IMR-90 (cell line): ENCODE measurements at regions not wholly inside any gene's neighbourhood (a gene's known extent, or its start where the extent isn't known, plus 50 kb on each side); places are given as distances from the start of the nearest gene placed in this dataset.

Source experiments
- ATAC-seq: fragments of 200-7000 bp; cut with Tn5 transposase; 2 replicates; pipeline ENCODE4 v1.9.1; 2020; ENCODE audit warnings: low read depth, mild to moderate bottlenecking, moderate library complexity
- BruUV-seq: library from RNA; stranded (reverse); fragments of 400-500 nt; replicated peaks from 2 replicates; lab custom pipeline; 2021; lab: Mats Ljungman, UMichigan
- CTCF ChIA-PET: fragments of 300-600 bp; formaldehyde crosslinking; extraction: SDS; loops from one replicate; lab custom pipeline; 2021; ENCODE audit warnings: antibody characterized with exemption; lab: Yijun Ruan, JAX
- POLR2A ChIA-PET: fragments of 300-600 bp; sonication (Branson Sonifier 250); formaldehyde crosslinking; loops from one replicate; lab custom pipeline; 2022; ENCODE audit warnings: antibody characterized with exemption; ENCODE audit not compliant: unreplicated experiment; lab: Charles Lee
- DNase-seq: peaks from one replicate; pipeline ENCODE4 v3.0.0; 2013
- H2AFZ ChIP-seq: replicated peaks from 2 replicates; pipeline ENCODE3; 2013; ENCODE audit warnings: low read length, mild to moderate bottlenecking; ENCODE audit not compliant: poor library complexity
- H2AK5ac ChIP-seq: 2 replicates; pipeline ENCODE4 v1.6.1; 2013; ENCODE audit warnings: low read depth, low read length, inconsistent platforms
- H2AK9ac ChIP-seq: replicated peaks from 2 replicates; pipeline ENCODE3; 2013; ENCODE audit warnings: mild to moderate bottlenecking, low read depth, low read length, moderate library complexity; ENCODE audit not compliant: poor library complexity
- H2BK120ac ChIP-seq: 2 replicates; pipeline ENCODE4 v1.6.1; 2013; ENCODE audit warnings: low read depth, low read length, inconsistent platforms
- H2BK15ac ChIP-seq: 3 replicates; pipeline ENCODE4 v1.6.1; 2013; ENCODE audit warnings: low read depth, low read length, inconsistent platforms
- H2BK20ac ChIP-seq: 2 replicates; pipeline ENCODE4 v1.6.1; 2013; ENCODE audit warnings: low read depth, mild to moderate bottlenecking, inconsistent platforms, low read length, moderate library complexity
- H2BK5ac ChIP-seq: 2 replicates; pipeline ENCODE4 v1.6.1; 2013; ENCODE audit warnings: mild to moderate bottlenecking, low read depth, low read length, inconsistent platforms; ENCODE audit not compliant: poor library complexity, severe bottlenecking
- H3K14ac ChIP-seq: replicated peaks from 2 replicates; pipeline ENCODE4 v1.6.1; 2013; ENCODE audit warnings: low read depth, low read length, inconsistent platforms
- H3K18ac ChIP-seq: 2 replicates; pipeline ENCODE4 v1.6.1; 2013; ENCODE audit warnings: low read depth, low read length, control low read depth
- H3K23ac ChIP-seq: 2 replicates; pipeline ENCODE4 v1.6.1; 2013; ENCODE audit warnings: low read depth, low read length, inconsistent platforms
- H3K27ac ChIP-seq: 2 replicates; pipeline ENCODE4 v1.5.1; 2013; ENCODE audit warnings: mild to moderate bottlenecking, control low read depth, low read length; ENCODE audit not compliant: insufficient read depth
- H3K27me3 ChIP-seq: 2 replicates; pipeline ENCODE4 v1.6.1; 2013; ENCODE audit warnings: low read length; ENCODE audit not compliant: control insufficient read depth, insufficient read depth
- H3K36me3 ChIP-seq: 2 replicates; pipeline ENCODE4 v1.6.1; 2013; ENCODE audit warnings: low read length, mixed read lengths; ENCODE audit not compliant: control insufficient read depth, insufficient read depth
- H3K4ac ChIP-seq: 2 replicates; pipeline ENCODE4 v1.6.1; 2013; ENCODE audit warnings: low read depth, low read length, inconsistent platforms
- H3K4me1 ChIP-seq: 2 replicates; pipeline ENCODE4 v1.6.1; 2013; ENCODE audit warnings: low read length, mixed read lengths; ENCODE audit not compliant: control insufficient read depth, insufficient read depth
- H3K4me2 ChIP-seq: 2 replicates; pipeline ENCODE4 v1.6.1; 2013; ENCODE audit warnings: low read depth, mild to moderate bottlenecking, control low read depth, low read length, moderate library complexity
- H3K4me3 ChIP-seq: 2 replicates; pipeline ENCODE4 v1.5.1; 2013; ENCODE audit warnings: low read depth, mild to moderate bottlenecking, control low read depth, low read length, moderate library complexity; ENCODE audit not compliant: insufficient read depth
- H3K56ac ChIP-seq: 2 replicates; pipeline ENCODE4 v1.6.1; 2013; ENCODE audit warnings: low read length, inconsistent platforms; ENCODE audit not compliant: insufficient read depth; ENCODE audit errors: extremely low read depth
- H3K79me1 ChIP-seq, 2 experiments: 2 replicates each; pipeline ENCODE4 v1.6.1; 2013; ENCODE audit warnings: low read length in 2 of 2, inconsistent platforms in 1 of 2, low read depth in 1 of 2
- H3K9ac ChIP-seq: 2 replicates; pipeline ENCODE4 v1.6.1; 2013; ENCODE audit warnings: low read depth, low read length, control low read depth
- H3K9me1 ChIP-seq: 2 replicates; pipeline ENCODE4 v1.6.1; 2013; ENCODE audit warnings: low read length, inconsistent platforms; ENCODE audit not compliant: insufficient read depth
- H3K9me3 ChIP-seq: 2 replicates; pipeline ENCODE4 v1.6.1; 2013; ENCODE audit warnings: low read length; ENCODE audit not compliant: control insufficient read depth, insufficient read depth
- H4K20me1 ChIP-seq: 2 replicates; pipeline ENCODE4 v1.6.1; 2013; ENCODE audit warnings: low read length, inconsistent platforms; ENCODE audit not compliant: insufficient read depth
- H4K5ac ChIP-seq: 2 replicates; pipeline ENCODE4 v1.6.1; 2013; ENCODE audit warnings: mild to moderate bottlenecking, low read depth, low read length, control low read depth
- H4K8ac ChIP-seq, 2 experiments: 2 replicates each; pipeline ENCODE4 v1.6.1; 2013; ENCODE audit warnings: low read depth in 2 of 2, low read length in 2 of 2, control low read depth in 1 of 2, inconsistent platforms in 1 of 2
- H4K91ac ChIP-seq: 2 replicates; pipeline ENCODE4 v1.6.1; 2013; ENCODE audit warnings: low read depth, low read length, inconsistent platforms; ENCODE audit not compliant: insufficient read depth
- BHLHE40 ChIP-seq: fragments of 150-350 bp; IDR thresholded peaks from 2 replicates; pipeline ENCODE4 v1.6.1; 2016; ENCODE audit warnings: mild to moderate bottlenecking, low read depth, low read length
- CEBPB ChIP-seq: IDR thresholded peaks from 2 replicates; pipeline ENCODE4 v1.6.1; 2012; ENCODE audit warnings: low read depth, low read length, improper control_type of control experiment
- CHD1 ChIP-seq: IDR thresholded peaks from 2 replicates; pipeline ENCODE4 v1.6.1; 2012; ENCODE audit warnings: low read depth, low read length, improper control_type of control experiment
- CTCF ChIP-seq: conservative IDR thresholded peaks from 2 replicates; pipeline ENCODE4 v1.5.1; 2012; ENCODE audit warnings: mild to moderate bottlenecking, low read depth, low read length, improper control_type of control experiment
- ELK1 ChIP-seq: fragments of 150-350 bp; IDR thresholded peaks from 2 replicates; pipeline ENCODE4 v1.6.1; 2016; ENCODE audit warnings: low read depth, mild to moderate bottlenecking, low read length, moderate library complexity, borderline replicate concordance
- FOS ChIP-seq: fragments of 150-350 bp; IDR thresholded peaks from 2 replicates; pipeline ENCODE4 v1.6.1; 2016; ENCODE audit warnings: low read depth, low read length
- MAFK ChIP-seq: IDR thresholded peaks from 2 replicates; pipeline ENCODE4 v1.6.1; 2012; ENCODE audit warnings: low read depth, low read length, improper control_type of control experiment
- MAZ ChIP-seq: IDR thresholded peaks from 2 replicates; pipeline ENCODE4 v1.6.1; 2012; ENCODE audit warnings: low read depth, mild to moderate bottlenecking, low read length, improper control_type of control experiment, moderate library complexity, borderline replicate concordance
- MXI1 ChIP-seq: IDR thresholded peaks from 2 replicates; pipeline ENCODE4 v1.6.1; 2012; ENCODE audit warnings: low read depth, mild to moderate bottlenecking, low read length, moderate library complexity, borderline replicate concordance
- NFE2L2 ChIP-seq: fragments of 150-350 bp; IDR thresholded peaks from 2 replicates; pipeline ENCODE4 v1.6.1; 2016; ENCODE audit warnings: low read depth, mild to moderate bottlenecking, low read length
- POLR2A ChIP-seq: IDR thresholded peaks from 2 replicates; pipeline ENCODE4 v1.6.1; 2012; ENCODE audit warnings: mild to moderate bottlenecking, low read depth, low read length
- RAD21 ChIP-seq: IDR thresholded peaks from 2 replicates; pipeline ENCODE4 v1.6.1; 2012; ENCODE audit warnings: low read length, improper control_type of control experiment
- RCOR1 ChIP-seq: IDR thresholded peaks from 2 replicates; pipeline ENCODE4 v1.6.1; 2012; ENCODE audit warnings: mild to moderate bottlenecking, low read length, improper control_type of control experiment; ENCODE audit not compliant: insufficient replicate concordance
- RFX5 ChIP-seq: IDR thresholded peaks from 2 replicates; pipeline ENCODE4 v1.8.0; 2012; ENCODE audit warnings: low read depth, mild to moderate bottlenecking, low read length, moderate library complexity
- SMC3 ChIP-seq: fragments of 150-350 bp; IDR thresholded peaks from 2 replicates; pipeline ENCODE4 v1.6.1; 2016; ENCODE audit warnings: low read depth, mild to moderate bottlenecking, antibody characterized with exemption, low read length, moderate library complexity
- USF2 ChIP-seq: fragments of 150-350 bp; IDR thresholded peaks from 2 replicates; pipeline ENCODE4 v1.6.1; 2017; ENCODE audit warnings: mild to moderate bottlenecking, antibody characterized with exemption, low read length, low read depth
- whole genome bisulfite sequencing, 2 experiments: methylation state at CpG; one replicate each; pipeline versions ENCODE4 v1.1.5 to v1.1.7; 2013; ENCODE audit warnings: missing lambda C conversion rate in 2 of 2; ENCODE audit not compliant: insufficient read length in 1 of 2; ENCODE audit errors: extremely low coverage in 2 of 2; 5-methylcytosine and 5-hydroxymethylcytosine counted together
- dilution Hi-C: fragments of 300-500 bp; cut with HindIII; formaldehyde crosslinking; loops from one replicate; pipeline ENCODE4 v1.14.3; 2018; ENCODE audit warnings: low sequenced_read_pairs; ENCODE audit not compliant: unreplicated experiment
- in situ Hi-C: fragments of 300-500 bp; cut with MboI; formaldehyde crosslinking; loops from 3 replicates; pipeline ENCODE4 v1.14.3; 2019; ENCODE audit warnings: low sequenced_read_pairs, inconsistent platforms, mixed read lengths
- intact Hi-C: fragments of 100-400 bp; cut with micrococcal nuclease; formaldehyde crosslinking; loops from 2 replicates; pipeline ENCODE4 v1.10.0; 2022

DNA sequence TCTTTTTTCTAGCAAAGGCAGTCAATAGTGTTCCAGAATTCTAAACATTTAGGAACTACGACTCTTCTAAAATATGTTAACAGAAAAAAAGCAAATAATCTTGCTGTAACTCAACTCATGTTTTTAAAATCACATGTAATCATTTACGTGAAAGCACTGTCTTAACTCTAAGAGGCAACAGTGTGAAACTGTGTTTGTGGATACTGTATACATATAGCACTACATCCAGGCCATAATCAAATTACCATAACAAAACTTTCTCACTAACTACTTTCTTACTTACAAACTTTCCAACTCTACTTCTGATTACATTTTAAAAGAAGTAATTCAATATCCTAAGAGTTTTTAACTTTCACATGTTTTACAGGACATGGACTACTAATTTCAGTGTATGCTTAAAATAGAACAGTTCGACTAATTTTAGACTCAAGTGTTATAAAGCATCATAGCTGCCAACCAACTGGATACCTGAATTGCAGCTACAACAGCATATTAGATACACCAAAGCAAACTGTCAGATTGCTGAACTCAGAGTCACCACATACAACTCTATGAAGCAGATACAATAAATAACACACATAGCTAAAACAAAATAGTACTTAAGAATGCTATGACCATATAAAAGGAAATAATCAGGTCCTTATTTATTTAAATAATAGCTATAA is 121.6 kb upstream of the BEND6 start:
- ChIA-PET POLR2A (no interaction called here), CTCF (no interaction called here)
- Histone ChIP-seq H3K9me1 (peaks cover 7% of the 10 kb centered on the region), H2BK5ac (no peak overlapping the region), H3K79me1 (peaks cover 10 to 61% of the 10 kb centered on the region in 2 experiments; a peak in 3 of 4 replicates), H2AK9ac (no peak overlapping the region), H3K9ac (no peak overlapping the region), H3K4me3 (no peak overlapping the region), H3K27me3 (no peaks in the 10 kb centered on the region), H2BK120ac (no peak overlapping the region), H4K20me1 (peaks cover 71% of the 10 kb centered on the region), H3K4ac (no peak overlapping the region), H2BK15ac (no peak overlapping the region), H4K91ac (no peak overlapping the region), H3K4me2 (no peak overlapping the region), H3K4me1 (peaks cover 6% of the 10 kb centered on the region), H3K36me3 (no peaks in the 10 kb centered on the region), H2AK5ac (no peak overlapping the region), H4K8ac (no peak overlapping the region), H2BK20ac (no peak overlapping the region), H3K9me3 (no peaks in the 10 kb centered on the region), H3K23ac (no peak overlapping the region; the same call in 1 of the 2 replicates), H3K18ac (no peak overlapping the region), H4K5ac (no peak overlapping the region), H3K14ac (no peak overlapping the region), H2AFZ (no peak overlapping the region), H3K27ac (no peak overlapping the region), H3K56ac (0 out of 2 replicates have a peak overlapping the region, but pooled peaks have one; percentile 19)
- dilution Hi-C loops: no loop called here
- intact Hi-C loops: no loop called here
- no CpG with 5 or more reads among the region's 3 CpGs for WGBS, 2 experiments
- in situ Hi-C loops: no loop called here
- no TSS peak for BruUV-seq
- TF ChIP-seq CTCF (no peak), SMC3 (no peak), RAD21 (no peak), USF2 (no peak), RCOR1 (no peak), BHLHE40 (no peak), RFX5 (no peak), FOS (no peak), CEBPB (no peak), ELK1 (no peak), NFE2L2 (no peak), POLR2A (no peak), MAFK (no peak), MXI1 (no peak), MAZ (no peak), CHD1 (no peak)
- DNase-seq (no peak), ATAC-seq (0 out of 2 replicates have a peak, but pooled peaks have one; percentile 27)
